H54 (cell line): ENCODE measurements at regions not wholly inside any gene's neighbourhood (a gene's known extent, or its start where the extent isn't known, plus 50 kb on each side); places are given as distances from the start of the nearest gene placed in this dataset.
A peak's percentile ranks its signal among the peaks of the same experiment; 100 is the strongest.

Source experiments
- DNase-seq: peaks from one replicate; pipeline ENCODE4 v3.0.0; 2011; ENCODE audit warnings: low spot score, mixed read lengths; ENCODE audit not compliant: insufficient read length
- FAIRE-seq: peaks from 3 replicates; lab custom pipeline; 2011; peaks lifted over from hg19 to GRCh38; lab: Jason Lieb, UNC
- POLR2A ChIP-seq: IDR thresholded peaks from 2 replicates; pipeline ENCODE4 v1.6.1; 2011; ENCODE audit warnings: low read depth, mild to moderate bottlenecking, low read length

DNA sequence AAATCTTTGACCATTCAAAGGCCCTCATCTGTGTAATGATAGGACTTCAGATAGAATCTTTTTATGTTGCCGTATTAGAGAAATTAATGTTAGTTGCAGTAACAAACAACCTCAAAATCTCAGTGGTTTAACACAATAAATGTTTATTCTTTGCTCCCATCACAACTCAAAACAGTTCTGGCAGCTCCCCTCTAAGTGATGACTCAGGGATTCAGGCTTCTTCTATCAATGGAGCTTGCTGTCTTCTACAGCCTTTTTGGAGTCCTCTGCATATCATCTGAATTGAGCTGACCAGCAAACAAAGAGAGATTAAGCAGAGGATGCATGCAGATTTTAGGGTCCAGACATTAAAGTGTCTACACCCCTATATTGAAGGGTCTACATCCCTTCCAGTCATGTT lies 59.1 kb upstream of the RAB3GAP2 start:
- no peak for FAIRE-seq
- no peak for TF ChIP-seq POLR2A
- DNase-seq: no peak

DNA sequence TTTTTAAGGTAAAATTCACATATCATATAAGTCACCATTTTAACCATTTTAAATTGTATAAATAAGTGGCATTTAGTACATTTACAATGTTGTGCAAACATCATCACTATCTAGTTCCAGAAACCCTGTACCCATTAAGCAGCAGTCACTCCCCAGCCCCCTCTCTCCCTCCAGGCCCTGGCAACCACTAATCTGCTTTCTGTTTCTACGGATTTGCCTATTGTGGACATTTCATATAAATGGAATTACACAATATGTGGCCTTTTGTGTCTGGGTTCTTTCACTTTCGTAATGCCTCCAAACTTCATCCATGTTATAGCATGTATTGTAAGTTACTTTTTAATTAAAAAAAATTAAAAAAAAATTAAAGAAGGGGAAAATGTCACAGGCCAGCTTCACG lies 58.0 kb upstream of the RAB3GAP2 start:
- DNase-seq: no peak
- no peak for TF ChIP-seq POLR2A
- no peak for FAIRE-seq

- TF ChIP-seq POLR2A: no peak
- DNase-seq: no peak
- no peak for FAIRE-seq
These were observed 54.9 kb upstream of the RAB3GAP2 start for GRCh38 chr1:220327106-220327505.

- peak; percentile 38 for DNase-seq
- TF ChIP-seq POLR2A: no peak
- peak; percentile 45 for FAIRE-seq
These were observed 54.3 kb upstream of the RAB3GAP2 start for GRCh38 chr1:220326578-220326977.

GRCh38 chr1:220325306-220325995 lies 53.2 kb upstream of the RAB3GAP2 start:
- DNase-seq: no peak

GRCh38 chr1:220323717-220324116 lies 51.5 kb upstream of the RAB3GAP2 start:
- FAIRE-seq (no peak), DNase-seq (no peak)
- no peak for TF ChIP-seq POLR2A

More at GRCh38 chr1:220325306-220325995, 53.2 kb upstream of the RAB3GAP2 start:
- no peak for FAIRE-seq
- no peak for TF ChIP-seq POLR2A

GRCh38 chr1:220322570-220322969 lies 50.3 kb upstream of the RAB3GAP2 start:
- FAIRE-seq (no peak), DNase-seq (no peak)
- no peak for TF ChIP-seq POLR2A
